Right ventricle myocardium inferior (tissue), 1 donor: ENCODE measurements at regions not wholly inside any gene's neighbourhood (a gene's known extent, or its start where the extent isn't known, plus 50 kb on each side); places are given as distances from the start of the nearest gene placed in this dataset.
"Not testable (repeated sequence)": the region's sequence is repeated elsewhere in the genome, so short reads cannot be mapped to it uniquely, and the experiment has no call there.

Source experiments
- ATAC-seq: fragments of 200-7000 bp; cut with Tn5 transposase; one replicate; pipeline ENCODE4 v1.9.1; 2020; ENCODE audit warnings: mild to moderate bottlenecking, moderate library complexity
- DNase-seq: peaks from one replicate; pipeline ENCODE4 v3.0.0; 2021; ENCODE audit errors: missing footprints
- intact Hi-C: fragments of 100-400 bp; cut with DNase I; formaldehyde crosslinking; loops from one replicate; pipeline ENCODE4 v1.11.0; 2022
- donor health status: DM: no; HTN: yes; CAD: no; lungs with severe emphysema.

- intact Hi-C loops, DNase-seq: not testable (repeated sequence)
- ATAC-seq = peak; percentile 27
Measured at GRCh38 chr9:39463696-39464095, 108.2 kb downstream of the SPATA31A1 start.

GRCh38 chr9:39464122-39464777 is 108.8 kb downstream of the SPATA31A1 start:
- intact Hi-C loops = not testable (repeated sequence)
- ATAC-seq = peak; percentile 100
- peak; percentile 92 for DNase-seq

- intact Hi-C loops, ATAC-seq: not testable (repeated sequence)
Measured at GRCh38 chr9:39474499-39474898, 119.0 kb downstream of the SPATA31A1 start.

GRCh38 chr9:39483073-39483472 is 127.6 kb downstream of the SPATA31A1 start:
- intact Hi-C loops, ATAC-seq: not testable (repeated sequence)

More at GRCh38 chr9:39474499-39474898, 119.0 kb downstream of the SPATA31A1 start:
- DNase-seq = not testable (repeated sequence)

GRCh38 chr9:39483880-39484279 is 128.4 kb downstream of the SPATA31A1 start:
- DNase-seq, intact Hi-C loops, ATAC-seq: not testable (repeated sequence)

More at GRCh38 chr9:39483073-39483472, 127.6 kb downstream of the SPATA31A1 start:
- DNase-seq = not testable (repeated sequence)

GRCh38 chr9:39484292-39484691 is 128.8 kb downstream of the SPATA31A1 start:
- ATAC-seq, DNase-seq, intact Hi-C loops: not testable (repeated sequence)

- intact Hi-C loops, ATAC-seq, DNase-seq: not testable (repeated sequence)
Measured at GRCh38 chr9:39487477-39487876, 132.0 kb downstream of the SPATA31A1 start.

- ATAC-seq, intact Hi-C loops: not testable (repeated sequence)
- peak; percentile 4 for DNase-seq
Measured at GRCh38 chr9:39496248-39496647, 140.8 kb downstream of the SPATA31A1 start.

GRCh38 chr9:39503178-39503577 is 147.7 kb downstream of the SPATA31A1 start:
- DNase-seq, ATAC-seq, intact Hi-C loops: not testable (repeated sequence)

- ATAC-seq, intact Hi-C loops: not testable (repeated sequence)
Measured at GRCh38 chr9:39527387-39528029, 172.0 kb downstream of the SPATA31A1 start.

GRCh38 chr9:39532597-39532996 is 177.1 kb downstream of the SPATA31A1 start:
- ATAC-seq = not testable (repeated sequence)

More at GRCh38 chr9:39527387-39528029, 172.0 kb downstream of the SPATA31A1 start:
- DNase-seq = not testable (repeated sequence)

GRCh38 chr9:39533001-39533762 is 177.7 kb downstream of the SPATA31A1 start:
- DNase-seq (peak; percentile 50), ATAC-seq (peak; percentile 19)
- intact Hi-C loops = not testable (repeated sequence)

More at GRCh38 chr9:39532597-39532996, 177.1 kb downstream of the SPATA31A1 start:
- DNase-seq, intact Hi-C loops: not testable (repeated sequence)

GRCh38 chr9:39533763-39534548 is 178.5 kb downstream of the SPATA31A1 start:
- intact Hi-C loops = not testable (repeated sequence)
- DNase-seq (peak; percentile 46), ATAC-seq (peak; percentile 18)

- intact Hi-C loops, DNase-seq, ATAC-seq: not testable (repeated sequence)
Measured at GRCh38 chr9:39534897-39535296, 179.4 kb downstream of the SPATA31A1 start.

GRCh38 chr9:39542157-39542556 is 186.7 kb downstream of the SPATA31A1 start:
- intact Hi-C loops, DNase-seq: not testable (repeated sequence)

GRCh38 chr9:39545079-39545478 is 189.6 kb downstream of the SPATA31A1 start:
- ATAC-seq, intact Hi-C loops, DNase-seq: not testable (repeated sequence)

More at GRCh38 chr9:39542157-39542556, 186.7 kb downstream of the SPATA31A1 start:
- ATAC-seq = not testable (repeated sequence)

- ATAC-seq, DNase-seq, intact Hi-C loops: not testable (repeated sequence)
Measured at GRCh38 chr9:39550573-39550972, 195.1 kb downstream of the SPATA31A1 start.

GRCh38 chr9:39551544-39551943 is 196.1 kb downstream of the SPATA31A1 start:
- DNase-seq, ATAC-seq, intact Hi-C loops: not testable (repeated sequence)
